Mononuclear cell (primary cell): ENCODE measurements at regions not wholly inside any gene's neighbourhood (a gene's known extent, or its start where the extent isn't known, plus 50 kb on each side); places are given as distances from the start of the nearest gene placed in this dataset.

Experiments used
- H3K27me3 ChIP-seq: 2 replicates; pipeline ENCODE4 v1.6.0; 2011; ENCODE audit warnings: low read length, control low read depth; ENCODE audit not compliant: insufficient read depth
- H3K4me1 ChIP-seq: 2 replicates; pipeline ENCODE4 v1.5.1; 2011; ENCODE audit warnings: mild to moderate bottlenecking, low read length, control low read depth; ENCODE audit not compliant: insufficient read depth
- H3K4me3 ChIP-seq: 2 replicates; pipeline ENCODE4 v1.5.1; 2011; ENCODE audit warnings: mild to moderate bottlenecking, low read length, moderate library complexity
- H3K9me3 ChIP-seq: 2 replicates; pipeline ENCODE4 v1.5.1; 2011; ENCODE audit warnings: low read depth, mild to moderate bottlenecking, control low read depth, low read length

DNA sequence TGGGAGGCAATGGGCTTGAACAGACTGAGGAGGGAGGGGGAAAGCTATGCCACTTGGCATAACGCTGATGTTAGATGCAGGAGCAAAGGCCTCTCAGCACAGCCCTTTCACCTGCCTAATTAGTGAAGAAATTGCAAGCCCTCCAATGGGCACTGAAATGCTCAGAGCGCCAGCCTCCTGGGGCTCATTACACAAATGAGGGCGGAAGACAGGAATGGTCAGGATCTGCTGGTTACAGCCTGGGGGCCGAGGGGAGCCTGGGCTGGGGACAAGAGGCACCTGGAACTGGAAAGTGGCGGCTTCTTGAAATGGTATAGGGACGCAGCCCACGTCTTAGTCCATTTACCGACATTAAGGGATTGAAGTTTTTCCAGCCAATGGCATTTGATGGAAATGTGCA, 50.2 kb upstream of the PLET1 start:
- Histone ChIP-seq H3K27me3 (no peaks in the 10 kb centered on the region), H3K4me3 (no peak overlapping the region), H3K4me1 (peaks cover 11% of the 10 kb centered on the region), H3K9me3 (no peaks in the 10 kb centered on the region)

DNA sequence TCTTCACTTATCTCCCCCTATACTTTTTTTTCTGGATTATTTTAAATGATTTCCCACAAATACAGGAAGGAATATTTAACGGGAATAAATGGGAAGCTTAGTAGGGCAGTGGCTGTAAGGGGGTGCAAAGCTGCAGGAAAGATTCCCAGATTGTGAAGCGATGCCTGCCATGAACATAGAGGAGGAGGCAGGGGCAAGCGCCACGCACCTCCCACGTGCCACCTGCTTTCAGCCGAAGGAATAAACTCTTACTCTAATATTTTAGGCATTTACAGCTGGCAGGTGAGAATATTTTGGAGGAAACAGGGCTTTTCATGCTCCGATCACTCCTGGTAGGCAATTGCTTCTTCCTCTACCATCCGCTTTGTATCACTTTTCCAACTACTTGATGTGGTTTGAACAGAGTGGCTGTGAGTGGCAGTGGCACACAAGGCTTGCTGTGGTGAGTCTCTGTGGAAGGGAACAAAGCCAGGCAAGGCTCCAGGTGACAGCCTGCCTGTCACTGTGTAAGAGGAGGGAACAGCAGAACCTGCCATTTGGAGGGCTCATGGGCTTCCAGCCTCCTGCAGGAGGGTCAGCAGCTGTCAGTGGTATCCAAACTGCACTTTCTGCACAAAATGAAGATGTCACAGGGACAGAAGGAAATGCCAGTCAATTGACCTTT, 54.5 kb upstream of the PLET1 start:
- no peak overlapping the region for H3K4me3 ChIP-seq
- no peaks in the 10 kb centered on the region for H3K27me3 ChIP-seq
- no peaks in the 10 kb centered on the region for H3K9me3 ChIP-seq
- H3K4me1 ChIP-seq, result peaks cover 9% of the 10 kb centered on the region

DNA sequence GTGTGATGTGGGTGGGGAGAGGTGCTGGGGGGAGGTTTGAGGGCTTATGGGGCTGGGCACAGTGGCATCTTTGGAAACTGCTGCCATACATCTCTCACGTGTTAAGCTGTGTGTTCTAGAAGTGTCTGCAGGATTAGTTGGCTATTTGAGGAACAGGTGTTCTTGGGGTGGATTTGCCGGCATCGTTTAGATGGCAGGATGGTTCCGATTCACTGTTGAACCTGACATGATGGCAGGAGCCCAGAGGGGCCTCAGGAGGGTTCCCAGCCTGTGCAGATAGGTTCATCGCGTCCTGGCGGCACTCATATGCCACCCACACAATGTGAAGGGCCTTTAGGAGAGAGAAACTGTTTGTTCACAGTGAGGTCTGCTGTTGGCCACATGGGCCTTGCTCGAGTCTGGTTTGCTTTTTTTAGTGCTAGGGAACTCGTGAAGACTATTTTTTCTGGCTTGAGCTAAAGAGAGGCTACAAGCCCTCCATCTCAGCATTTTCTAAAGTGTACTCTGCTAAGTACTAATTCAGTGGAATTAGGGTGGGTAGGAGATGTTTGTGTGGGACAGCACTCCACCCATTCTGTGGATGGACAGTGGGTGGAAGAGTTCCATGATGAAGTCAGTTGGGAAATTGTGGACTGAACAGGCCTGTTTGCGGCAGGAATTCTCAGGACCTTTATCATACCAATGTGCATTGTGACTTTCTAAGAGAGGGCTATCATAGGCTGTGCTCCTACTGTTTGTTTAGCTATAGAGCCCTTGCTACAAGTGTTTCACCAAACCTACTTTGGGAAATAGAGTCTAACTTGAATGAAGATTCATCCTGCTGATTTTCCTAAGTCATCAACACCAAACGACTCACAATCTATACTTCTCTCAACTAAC, 55.4 kb upstream of the PLET1 start:
- Histone ChIP-seq H3K4me1 (peaks cover under 1% of the 10 kb centered on the region), H3K9me3 (no peaks in the 10 kb centered on the region), H3K27me3 (no peaks in the 10 kb centered on the region), H3K4me3 (no peak overlapping the region)

DNA sequence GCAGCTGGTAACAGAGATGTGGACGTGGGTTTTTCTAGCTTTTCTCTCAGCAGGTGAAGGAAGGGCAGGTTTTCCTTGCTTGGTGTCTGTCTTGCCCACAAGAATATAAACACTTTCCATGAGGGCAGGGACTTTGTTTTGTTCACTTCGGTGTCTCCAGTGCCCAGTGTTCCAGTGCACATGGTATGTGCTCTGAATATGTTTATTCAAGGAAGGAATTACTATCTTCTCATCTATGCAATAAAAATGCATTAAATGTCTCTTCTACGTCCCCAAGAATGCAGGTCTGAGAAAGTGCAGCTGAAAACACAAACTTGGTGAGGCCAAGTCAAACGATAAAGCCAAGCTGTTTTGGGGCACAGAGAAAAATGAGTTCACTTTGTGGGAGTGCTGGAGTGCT, 56.3 kb upstream of the PLET1 start:
- Histone ChIP-seq H3K4me1 (peaks cover 8% of the 10 kb centered on the region), H3K27me3 (no peaks in the 10 kb centered on the region), H3K4me3 (no peak overlapping the region), H3K9me3 (no peaks in the 10 kb centered on the region)

DNA sequence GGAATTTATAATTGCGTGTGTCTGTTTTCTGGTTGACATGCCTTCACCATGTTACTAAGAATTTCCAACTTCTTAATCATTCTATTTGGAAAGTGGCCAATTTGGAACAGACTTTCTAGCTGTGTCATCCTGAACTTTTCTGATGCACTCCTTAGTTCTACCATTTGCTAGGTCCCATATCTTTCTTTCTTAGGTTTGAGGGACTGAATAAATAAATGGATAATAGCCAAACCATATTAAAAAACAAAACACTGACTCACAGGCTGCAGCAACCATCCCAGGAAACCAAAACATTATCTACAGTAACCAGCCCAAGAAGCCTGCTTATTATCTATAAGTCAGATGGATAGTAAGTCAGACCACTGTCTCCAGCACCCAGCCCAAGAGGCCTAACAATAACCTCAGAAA, 57.5 kb upstream of the PLET1 start:
- H3K4me3 ChIP-seq, result no peak overlapping the region
- no peaks in the 10 kb centered on the region for H3K27me3 ChIP-seq
- H3K9me3 ChIP-seq, result no peaks in the 10 kb centered on the region
- H3K4me1 ChIP-seq, result peaks cover 10% of the 10 kb centered on the region

DNA sequence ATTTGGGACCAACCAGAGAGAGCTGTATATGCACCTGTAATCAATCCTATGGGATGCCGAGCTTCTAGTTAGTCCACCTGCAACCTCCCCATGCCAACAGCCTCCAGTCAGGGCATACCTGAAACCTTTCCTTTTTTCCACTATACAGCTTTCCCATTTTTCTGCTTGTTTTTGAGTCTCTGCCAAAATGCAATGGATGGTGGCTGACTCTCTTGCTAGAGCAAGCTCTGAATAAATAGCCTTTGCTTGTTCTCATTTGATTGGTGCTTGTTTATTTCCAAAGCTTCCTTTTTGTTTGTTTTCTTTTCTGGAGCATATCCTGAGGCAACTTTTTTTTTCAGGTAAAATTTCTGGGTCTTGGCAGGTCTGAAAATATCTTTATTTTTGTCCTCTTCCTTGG, 58.0 kb upstream of the PLET1 start:
- Histone ChIP-seq H3K9me3 (no peaks in the 10 kb centered on the region), H3K4me3 (no peak overlapping the region), H3K27me3 (no peaks in the 10 kb centered on the region), H3K4me1 (peaks cover 10% of the 10 kb centered on the region)

DNA sequence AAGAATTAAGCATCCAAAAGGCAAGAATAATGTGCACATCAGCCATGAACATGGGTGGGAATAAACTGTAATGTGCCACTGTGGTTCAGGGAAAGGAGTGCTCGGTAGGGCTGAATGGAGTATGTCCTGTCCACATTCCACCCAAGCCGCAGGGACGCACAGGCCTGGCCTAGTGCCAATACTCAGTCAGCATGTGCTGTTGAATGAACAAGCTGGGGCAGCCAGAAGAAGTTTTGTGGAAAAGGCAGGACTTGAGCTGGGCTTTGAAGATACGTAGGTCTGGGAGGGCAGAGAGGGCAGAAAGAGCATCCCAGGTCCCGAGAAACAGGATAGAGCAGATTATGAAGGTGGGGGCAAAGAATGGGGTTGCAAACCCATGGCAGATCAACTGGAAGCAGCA, 60.0 kb upstream of the PLET1 start:
- Histone ChIP-seq H3K4me1 (peaks cover 10% of the 10 kb centered on the region), H3K4me3 (no peak overlapping the region), H3K27me3 (no peaks in the 10 kb centered on the region), H3K9me3 (no peaks in the 10 kb centered on the region)

DNA sequence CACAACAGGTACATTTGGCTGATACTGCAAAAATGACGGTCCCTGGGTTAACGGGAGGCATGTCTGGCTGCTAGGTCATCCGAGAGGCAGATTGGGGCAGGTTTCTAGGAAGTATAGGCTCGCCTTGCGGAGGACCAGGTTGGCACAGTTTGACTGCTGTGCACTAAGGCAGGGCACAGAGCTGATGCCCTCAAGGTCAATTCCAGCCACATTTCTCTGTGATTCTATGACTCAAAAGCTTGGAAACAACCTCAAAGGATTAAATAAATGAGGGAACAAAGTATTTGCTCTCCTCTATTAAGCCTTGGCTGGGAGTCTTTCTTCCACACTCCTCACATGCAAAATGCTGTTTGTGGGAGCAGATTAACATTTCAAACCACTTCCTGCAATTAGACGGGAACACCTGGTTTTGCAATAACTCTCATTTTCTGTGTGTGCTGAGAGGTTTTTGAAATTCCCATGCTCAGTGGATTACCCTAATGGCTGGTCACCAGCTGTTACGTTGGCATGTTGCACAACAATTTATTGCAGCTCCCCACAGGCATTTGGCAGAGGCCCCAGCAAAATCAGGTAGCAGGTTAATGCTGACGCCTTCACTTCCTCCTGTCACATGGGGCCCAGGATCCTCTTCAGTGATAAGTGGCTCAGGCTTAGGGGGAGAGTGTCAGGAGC, 61.0 kb upstream of the PLET1 start:
- Histone ChIP-seq H3K9me3 (no peaks in the 10 kb centered on the region), H3K4me1 (peaks cover 10% of the 10 kb centered on the region), H3K4me3 (no peak overlapping the region), H3K27me3 (no peaks in the 10 kb centered on the region)

DNA sequence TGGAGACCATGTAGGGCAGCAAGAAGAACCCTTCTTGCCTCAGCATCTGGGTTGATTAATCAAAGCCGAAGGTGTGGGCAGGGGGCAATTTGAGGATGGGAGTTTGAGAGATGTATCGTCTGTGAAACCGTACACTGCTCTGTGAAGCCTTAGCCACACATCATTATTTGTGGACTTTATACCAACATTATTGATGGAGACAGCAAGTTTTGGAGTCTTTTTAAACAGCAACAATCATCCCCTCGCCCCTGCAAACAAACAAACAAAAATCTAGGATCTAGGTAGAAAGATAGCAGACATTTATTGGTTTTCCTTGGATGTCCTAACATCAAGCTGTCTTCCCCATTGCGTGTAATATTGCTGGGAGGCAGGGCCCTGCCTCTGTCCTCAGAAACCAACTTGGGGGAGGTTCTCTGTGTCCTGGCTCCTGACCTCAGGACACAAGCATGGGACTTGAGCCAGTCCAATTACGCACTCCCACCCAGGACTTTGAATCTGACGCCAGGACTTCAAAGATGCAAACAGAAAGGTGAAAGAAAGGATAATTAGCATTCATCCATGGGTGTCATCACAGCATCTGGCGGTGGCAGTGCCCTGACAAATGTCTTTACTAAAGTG, 61.6 kb upstream of the PLET1 start:
- Histone ChIP-seq H3K4me1 (peaks cover 10% of the 10 kb centered on the region), H3K9me3 (no peaks in the 10 kb centered on the region), H3K4me3 (no peak overlapping the region), H3K27me3 (no peaks in the 10 kb centered on the region)

DNA sequence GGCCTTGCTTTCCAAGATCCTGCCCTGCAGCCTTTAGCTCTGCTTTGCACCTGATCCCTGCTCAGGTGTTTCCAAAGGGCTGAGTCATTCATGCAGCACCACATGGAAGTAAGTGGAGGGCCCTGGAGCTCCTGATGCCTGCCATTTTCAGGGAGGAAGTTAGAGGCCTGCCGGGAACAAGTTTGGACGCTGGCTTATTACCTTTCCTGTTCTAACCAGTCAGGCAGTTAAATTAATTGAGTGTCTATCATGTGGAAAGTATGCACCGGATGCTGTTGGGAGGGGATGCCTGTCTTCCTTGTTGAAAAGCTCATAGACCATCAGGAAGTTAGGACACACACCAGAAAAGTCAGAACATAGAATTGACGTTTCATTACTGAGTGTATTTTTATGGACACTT, 73.7 kb upstream of the PLET1 start:
- no peak overlapping the region for H3K4me3 ChIP-seq
- H3K27me3 ChIP-seq, result no peaks in the 10 kb centered on the region
- H3K4me1 ChIP-seq, result peaks cover 10% of the 10 kb centered on the region
- no peaks in the 10 kb centered on the region for H3K9me3 ChIP-seq

DNA sequence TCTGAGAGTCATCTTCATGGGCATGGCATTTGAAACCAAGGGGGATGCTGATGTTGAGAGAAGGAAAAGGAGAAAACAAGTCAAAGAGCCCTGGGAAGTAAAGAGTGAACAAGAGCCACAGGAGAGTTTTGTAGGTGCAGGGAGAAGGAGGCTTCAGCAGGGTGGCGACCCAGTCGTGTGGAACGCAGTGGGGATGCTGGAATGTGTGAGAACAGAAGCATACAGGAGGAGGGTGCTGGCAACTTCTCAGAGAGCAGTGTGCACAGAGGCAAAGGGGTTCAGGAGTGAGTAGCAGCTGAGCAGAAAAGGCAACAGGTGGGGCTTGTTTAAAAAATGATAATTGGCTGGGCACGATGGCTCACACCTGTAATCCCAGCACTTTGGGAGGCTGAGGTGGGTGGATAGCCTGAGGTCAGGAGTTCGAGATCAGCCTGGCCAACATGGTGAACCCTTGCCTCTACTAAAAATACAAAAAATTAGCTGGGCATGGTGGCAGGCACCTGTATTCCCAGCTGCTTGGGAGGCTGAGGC, 75.8 kb upstream of the PLET1 start:
- H3K4me1 ChIP-seq, result peaks cover 10% of the 10 kb centered on the region
- H3K4me3 ChIP-seq, result no peak overlapping the region
- no peaks in the 10 kb centered on the region for H3K9me3 ChIP-seq
- H3K27me3 ChIP-seq, result no peaks in the 10 kb centered on the region

DNA sequence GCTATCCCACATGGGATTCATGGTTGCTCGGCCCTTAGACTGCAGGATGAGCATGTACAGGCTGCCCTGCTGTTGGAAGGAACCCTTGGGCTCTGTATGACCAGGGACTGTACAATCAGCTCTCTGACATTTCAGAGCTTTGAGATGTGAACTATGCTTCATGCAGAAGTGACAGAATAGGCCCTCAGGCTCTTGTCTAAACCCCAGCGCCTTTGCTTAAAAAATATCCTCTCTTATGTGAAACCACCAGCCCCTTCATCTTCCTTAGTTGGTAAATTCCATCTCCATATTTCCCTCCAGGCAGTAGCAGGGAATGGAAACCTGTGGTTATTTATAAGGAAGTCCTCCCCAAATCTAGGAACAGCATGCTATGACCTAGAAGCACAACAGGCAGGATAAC, 78.9 kb upstream of the PLET1 start:
- H3K27me3 ChIP-seq, result no peaks in the 10 kb centered on the region

DNA sequence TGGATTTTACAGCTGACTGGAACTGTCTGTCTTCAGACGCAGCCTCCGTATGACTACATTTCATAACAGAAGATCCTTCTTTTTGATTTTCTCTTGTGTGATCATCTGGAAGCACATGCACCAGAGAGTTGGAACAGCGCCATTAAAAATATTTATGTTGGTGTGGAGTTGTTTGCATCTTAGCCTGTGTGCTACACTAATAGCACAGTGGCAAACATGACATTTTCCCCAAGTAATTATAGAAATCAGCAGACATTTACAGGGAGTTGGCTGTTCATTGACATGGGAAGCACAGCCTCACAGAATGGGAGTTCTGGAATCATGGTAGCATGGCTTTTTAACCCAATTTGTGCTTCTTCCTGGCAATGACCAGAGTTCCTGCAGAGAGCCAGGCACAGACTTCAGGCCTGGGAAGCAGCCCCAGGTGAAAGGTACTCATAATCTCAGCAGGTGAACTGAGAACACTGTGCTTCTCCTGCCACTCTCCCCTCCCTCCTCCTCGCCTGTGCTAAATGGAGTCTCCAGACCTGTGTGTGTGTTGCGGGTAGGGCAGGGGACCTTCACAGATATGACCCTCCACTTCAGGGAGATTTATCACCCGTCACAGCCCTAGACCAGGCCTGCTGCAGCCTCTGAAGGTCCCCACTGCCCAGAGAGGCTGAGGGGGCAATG, 82.8 kb upstream of the PLET1 start:
- Histone ChIP-seq H3K9me3 (no peaks in the 10 kb centered on the region), H3K4me1 (no peaks in the 10 kb centered on the region), H3K27me3 (no peaks in the 10 kb centered on the region), H3K4me3 (no peak overlapping the region)

More for the DNA sequence above, 78.9 kb upstream of the PLET1 start:
- H3K4me1 ChIP-seq, result peaks cover 5% of the 10 kb centered on the region
- H3K9me3 ChIP-seq, result no peaks in the 10 kb centered on the region
- no peak overlapping the region for H3K4me3 ChIP-seq

DNA sequence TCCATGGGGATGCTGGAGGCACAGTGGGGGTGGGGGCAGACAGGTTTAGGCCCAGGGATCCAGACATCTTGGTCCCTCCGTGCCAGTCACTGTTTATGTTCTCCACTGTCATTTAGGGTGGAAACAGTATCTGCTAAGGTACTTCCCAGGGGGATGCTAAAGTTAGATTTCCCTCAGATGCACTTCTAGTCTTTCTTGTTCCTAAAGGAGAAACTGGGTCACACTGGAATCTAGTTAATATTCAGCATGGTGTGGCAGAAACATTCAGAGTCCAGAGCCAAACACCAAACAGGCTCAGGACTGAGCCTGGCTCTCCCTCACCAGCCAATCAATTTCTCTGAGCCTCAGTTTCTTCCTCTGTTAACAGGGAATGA, 83.4 kb upstream of the PLET1 start:
- Histone ChIP-seq H3K27me3 (no peaks in the 10 kb centered on the region), H3K9me3 (no peaks in the 10 kb centered on the region), H3K4me3 (no peak overlapping the region), H3K4me1 (no peaks in the 10 kb centered on the region)
